ENCODE measurements at regions not wholly inside any gene's neighbourhood (a gene's known extent, or its start where the extent isn't known, plus 50 kb on each side); places are given as distances from the start of the nearest gene placed in this dataset.
"Not testable (repeated sequence)": the region's sequence is repeated elsewhere in the genome, so short reads cannot be mapped to it uniquely, and the experiment has no call there.

DNA sequence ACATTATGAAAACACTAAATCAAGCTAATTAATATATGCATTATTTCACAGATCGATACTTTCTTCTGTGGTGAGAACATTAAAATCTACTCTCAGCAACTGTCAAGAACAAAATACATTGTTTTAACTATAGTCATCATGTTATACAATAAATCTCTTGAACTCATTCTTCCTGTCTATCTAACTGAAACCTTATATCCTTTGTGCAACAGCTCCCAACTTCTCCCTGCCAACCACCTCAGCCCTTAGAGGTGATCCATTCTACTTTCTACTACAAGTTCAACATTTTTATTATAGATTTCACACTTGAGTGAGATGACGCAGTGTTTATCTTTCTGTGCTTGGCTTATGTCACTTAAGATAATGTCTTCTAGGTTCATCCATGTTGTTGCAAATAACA lies 535.2 kb upstream of the CRIM1 start:
- no peak for DNase-seq (ENCODE audit: low read depth, low spot score)

DNA sequence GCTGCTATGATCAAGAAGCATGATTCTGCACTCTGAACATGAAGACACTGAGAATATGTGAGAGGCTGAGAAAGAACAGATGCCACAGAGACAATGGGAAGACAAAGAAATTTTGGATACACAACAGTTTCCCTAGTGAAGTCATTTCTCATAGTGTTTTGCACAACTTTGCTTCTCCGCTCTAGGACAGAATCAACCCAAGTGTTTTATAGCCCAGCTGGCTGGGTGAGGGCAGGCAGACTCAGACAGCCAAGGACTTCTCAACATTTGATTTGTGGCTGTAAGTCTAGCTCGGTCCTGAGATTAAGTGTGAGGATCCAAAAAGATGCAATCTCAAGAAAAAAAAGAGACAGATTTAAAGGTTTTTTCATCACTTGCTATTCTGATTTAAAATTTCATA lies 536.5 kb upstream of the CRIM1 start:
- DNase-seq (ENCODE audit: low read depth, low spot score) = no peak
- in situ Hi-C loops (cut with HindIII; ENCODE audit: low pct_unique_long_range_greater_than_20kb, low sequenced_read_pairs) = no loop called here

More for the DNA sequence above, 535.2 kb upstream of the CRIM1 start:
- in situ Hi-C loops (cut with HindIII; ENCODE audit: low pct_unique_long_range_greater_than_20kb, low sequenced_read_pairs) = no loop called here

DNA sequence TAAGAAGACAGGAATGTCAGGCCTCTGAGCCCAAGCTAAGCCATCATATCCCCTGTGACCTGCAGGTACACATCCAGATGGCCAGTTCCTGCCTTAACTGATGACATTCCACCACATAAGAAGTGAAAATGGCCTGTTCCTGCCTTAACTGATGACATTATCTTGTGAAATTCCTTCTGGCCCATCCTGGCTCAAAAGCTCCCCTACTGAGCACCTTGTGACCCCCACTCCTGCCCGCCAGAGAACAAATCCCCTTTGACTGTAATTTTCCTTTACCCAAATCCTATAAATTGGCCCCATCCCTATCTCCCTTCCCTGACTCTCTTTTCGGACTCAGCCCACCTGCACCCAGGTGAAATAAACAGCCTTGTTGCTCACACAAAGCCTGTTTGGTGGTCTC lies 537.2 kb upstream of the CRIM1 start:
- in situ Hi-C loops (cut with HindIII; ENCODE audit: low pct_unique_long_range_greater_than_20kb, low sequenced_read_pairs); DNase-seq (ENCODE audit: low read depth, low spot score): not testable (repeated sequence)

DNA sequence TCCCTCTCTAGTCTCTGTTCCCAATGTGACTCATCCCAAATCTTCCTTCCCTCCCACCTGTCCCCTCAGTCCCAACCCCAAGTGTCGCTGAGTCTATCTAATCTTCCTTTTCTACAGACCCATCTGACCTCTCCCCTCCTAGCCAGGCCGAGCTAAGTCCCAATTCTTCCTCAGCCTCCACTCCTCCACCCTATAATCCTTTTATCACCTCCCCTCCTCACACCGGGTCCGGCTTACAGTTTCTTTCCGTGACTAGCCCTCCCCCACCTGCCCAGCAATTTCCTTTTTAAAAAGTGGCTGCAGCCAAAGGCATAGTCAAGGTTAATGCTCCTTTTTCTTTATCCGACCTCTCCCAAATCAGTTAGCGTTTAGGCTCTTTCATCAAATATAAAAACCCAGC lies 541.0 kb upstream of the CRIM1 start:
- in situ Hi-C loops (cut with HindIII; ENCODE audit: low pct_unique_long_range_greater_than_20kb, low sequenced_read_pairs); DNase-seq (ENCODE audit: low read depth, low spot score): not testable (repeated sequence)

DNA sequence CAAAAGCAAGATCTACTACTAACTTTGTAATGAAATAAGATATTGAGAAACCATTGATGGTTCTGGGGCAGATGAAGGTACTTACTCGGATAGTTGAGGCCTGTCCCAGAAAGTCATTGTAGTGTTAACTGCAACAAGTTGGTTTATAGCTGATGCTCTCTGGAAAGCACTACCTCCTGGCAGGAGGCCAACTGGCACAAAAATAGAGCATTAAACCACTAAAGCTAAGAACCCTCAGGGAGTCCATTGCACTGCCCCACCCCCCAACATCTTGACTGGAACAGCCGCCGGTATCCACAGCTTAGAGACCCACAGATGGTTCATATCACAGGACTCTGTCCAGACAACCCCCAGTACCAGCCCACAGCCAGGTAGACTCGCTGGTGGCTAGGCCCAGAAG lies 552.5 kb upstream of the CRIM1 start:
- in situ Hi-C loops (cut with HindIII; ENCODE audit: low pct_unique_long_range_greater_than_20kb, low sequenced_read_pairs) = no loop called here
- no peak for DNase-seq (ENCODE audit: low read depth, low spot score)

DNA sequence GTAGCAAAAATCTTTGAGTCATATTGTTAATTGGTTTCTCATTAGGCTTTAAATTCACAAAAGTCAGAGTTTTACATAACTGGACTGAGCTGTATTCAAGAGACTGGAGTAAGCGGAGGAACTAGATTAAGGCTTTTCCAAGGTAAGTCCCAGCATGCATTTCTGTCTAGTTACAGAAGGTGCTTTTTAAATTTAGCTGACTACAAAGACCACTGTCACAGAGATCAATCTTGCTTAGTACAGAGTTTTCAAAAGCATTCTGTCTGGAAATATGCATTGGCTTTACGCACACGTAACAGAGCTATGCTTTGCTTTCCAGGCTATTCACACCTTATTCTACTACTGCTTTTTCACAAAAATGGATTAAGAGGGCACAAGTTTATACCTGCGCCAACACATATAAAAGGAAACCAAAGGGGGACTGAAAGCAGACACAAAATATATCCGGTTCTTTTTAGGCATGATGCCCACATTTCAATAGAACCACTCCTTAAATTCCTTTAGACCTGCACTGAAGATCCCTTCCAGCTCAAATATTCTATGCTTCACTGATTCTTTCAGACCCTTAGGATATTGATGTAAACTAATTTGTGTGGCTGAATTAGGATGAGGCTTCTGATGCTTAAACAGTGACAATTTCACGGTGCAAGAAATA lies 560.7 kb upstream of the CRIM1 start:
- DNase-seq (ENCODE audit: low read depth, low spot score) = no peak
- in situ Hi-C loops (cut with HindIII; ENCODE audit: low pct_unique_long_range_greater_than_20kb, low sequenced_read_pairs) = no loop called here

DNA sequence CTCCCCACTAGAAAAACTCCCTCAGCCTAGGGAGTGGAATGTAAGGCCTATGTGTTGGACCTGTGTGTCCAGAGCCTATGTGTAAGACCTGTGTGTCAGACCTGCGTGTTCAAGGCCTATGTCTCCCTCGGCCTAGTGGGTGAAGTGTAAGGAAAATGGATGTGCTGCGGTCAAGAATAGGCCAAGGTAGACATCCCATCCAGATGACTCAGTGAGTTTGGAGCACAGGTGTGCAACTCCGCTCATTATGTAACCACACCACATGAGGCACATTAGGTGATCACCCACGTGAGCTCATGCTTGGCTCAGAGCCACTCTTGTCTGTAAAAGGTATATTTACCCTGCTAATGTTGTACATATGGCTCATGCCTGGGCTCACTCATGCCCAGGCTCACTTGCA lies 565.3 kb upstream of the CRIM1 start:
- no peak for DNase-seq (ENCODE audit: low read depth, low spot score)
- in situ Hi-C loops (cut with HindIII; ENCODE audit: low pct_unique_long_range_greater_than_20kb, low sequenced_read_pairs) = no loop called here

DNA sequence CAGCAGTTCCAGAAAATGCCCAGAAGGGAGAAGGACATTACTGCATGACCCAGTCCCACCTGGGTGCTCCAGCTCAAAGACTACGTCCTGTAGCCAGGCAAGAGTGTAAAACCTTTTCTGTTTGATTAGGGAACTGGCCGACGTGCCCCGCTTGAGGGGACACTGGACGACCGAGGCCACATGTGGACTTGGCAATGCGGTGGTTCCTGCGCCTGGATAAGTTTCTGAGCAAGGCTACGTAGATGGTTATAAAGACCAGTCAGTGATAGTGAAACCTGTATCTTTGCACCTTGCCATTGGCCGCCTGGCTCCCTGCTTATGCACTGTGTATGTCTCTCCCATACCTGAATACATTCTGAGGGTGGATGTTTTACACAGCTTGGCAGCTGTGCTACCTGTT lies 567.0 kb upstream of the CRIM1 start:
- DNase-seq (ENCODE audit: low read depth, low spot score) = no peak
- in situ Hi-C loops (cut with HindIII; ENCODE audit: low pct_unique_long_range_greater_than_20kb, low sequenced_read_pairs) = no loop called here

DNA sequence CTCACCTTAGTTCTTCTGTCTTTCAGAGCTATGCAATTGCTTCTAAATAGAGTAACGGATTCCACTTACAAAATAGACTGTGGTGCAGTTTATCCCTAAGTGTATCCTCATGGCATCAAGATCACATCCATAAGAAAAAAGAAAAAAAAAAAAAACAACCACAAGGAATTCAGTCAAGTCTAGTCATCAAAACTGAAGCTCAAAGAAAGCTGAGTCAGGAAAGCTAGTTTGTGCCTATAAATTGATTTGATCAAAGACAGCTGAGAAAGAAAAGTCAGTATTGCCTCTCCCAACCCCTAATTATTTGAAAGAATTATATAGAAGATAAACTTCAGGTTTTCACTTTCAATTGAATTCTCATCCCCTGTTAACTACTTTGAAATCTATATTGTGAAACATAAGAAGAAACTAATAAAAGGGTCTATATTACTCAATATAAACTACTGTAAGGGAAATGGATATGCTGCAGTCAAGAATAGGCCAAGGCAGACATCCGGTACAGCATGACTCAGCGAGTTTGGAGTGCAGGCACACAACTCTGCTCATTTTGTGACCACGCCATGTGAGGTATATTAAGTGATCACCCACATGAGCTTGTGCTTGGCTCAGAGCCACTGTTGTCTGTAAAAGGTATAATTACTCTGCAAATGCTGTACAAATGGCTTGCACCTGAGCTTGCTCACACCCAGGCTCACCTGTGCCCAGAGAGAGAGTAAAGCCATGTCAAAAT lies 568.1 kb upstream of the CRIM1 start:
- DNase-seq (ENCODE audit: low read depth, low spot score) = no peak
- in situ Hi-C loops (cut with HindIII; ENCODE audit: low pct_unique_long_range_greater_than_20kb, low sequenced_read_pairs) = no loop called here

DNA sequence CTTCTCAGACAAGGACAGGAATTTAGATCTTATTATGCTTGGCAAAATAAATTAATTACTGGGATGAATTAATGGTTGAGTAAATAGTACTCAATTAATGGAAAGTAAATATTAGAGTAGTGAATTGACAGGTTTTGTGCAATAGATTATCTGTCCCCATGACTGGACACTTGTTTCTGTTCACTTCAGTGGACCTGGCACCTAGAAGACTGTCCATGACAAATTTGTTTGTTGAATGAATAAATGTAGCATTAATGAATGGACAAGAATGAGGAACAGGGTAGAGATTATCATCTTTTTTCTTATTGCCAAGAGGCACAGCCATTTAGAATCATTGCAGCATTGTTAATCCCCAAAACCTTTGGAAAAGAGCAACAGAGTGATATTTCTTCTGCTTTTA lies 570.0 kb upstream of the CRIM1 start:
- DNase-seq (ENCODE audit: low read depth, low spot score) = no peak
- in situ Hi-C loops (cut with HindIII; ENCODE audit: low pct_unique_long_range_greater_than_20kb, low sequenced_read_pairs) = no loop called here

DNA sequence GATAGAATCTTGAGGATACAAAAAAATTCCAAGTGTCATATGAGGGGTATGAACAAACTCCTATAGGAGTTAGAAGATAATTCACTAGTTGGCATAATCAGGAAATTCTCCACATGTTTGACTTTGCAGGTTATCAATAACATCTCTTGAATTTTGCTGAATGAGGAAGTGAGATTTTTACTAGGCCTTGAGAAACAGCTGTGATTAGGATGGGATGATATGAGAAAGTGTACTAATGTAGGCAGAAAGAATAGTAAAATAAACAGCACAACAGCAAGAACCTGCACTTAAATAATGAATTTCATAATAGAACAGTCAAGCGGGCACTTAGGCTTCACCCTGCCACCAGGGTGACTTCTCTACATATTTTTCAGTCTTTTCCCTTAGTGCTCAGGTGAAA lies 570.8 kb upstream of the CRIM1 start:
- no peak for DNase-seq (ENCODE audit: low read depth, low spot score)
- in situ Hi-C loops (cut with HindIII; ENCODE audit: low pct_unique_long_range_greater_than_20kb, low sequenced_read_pairs) = no loop called here

DNA sequence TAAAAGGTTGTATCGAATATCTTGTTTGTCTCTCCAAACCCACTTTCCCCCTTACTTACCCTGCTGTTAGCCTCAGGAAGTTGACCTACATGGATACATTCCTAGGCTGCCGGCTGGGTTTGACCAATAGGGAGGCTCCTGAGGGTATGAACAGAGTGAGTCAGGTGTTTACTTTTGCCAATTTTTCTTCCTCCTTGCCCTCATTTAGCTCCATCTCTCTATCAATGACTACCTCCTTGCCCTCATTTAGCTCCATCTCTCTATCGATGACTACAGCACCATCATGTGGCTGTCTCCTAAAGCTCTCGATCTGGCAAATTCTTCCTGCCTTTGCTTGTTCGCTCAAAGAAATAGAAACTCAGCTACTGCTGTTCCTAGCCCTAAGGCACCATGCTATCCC lies 571.9 kb upstream of the CRIM1 start:
- DNase-seq (ENCODE audit: low read depth, low spot score) = no peak
- in situ Hi-C loops (cut with HindIII; ENCODE audit: low pct_unique_long_range_greater_than_20kb, low sequenced_read_pairs) = no loop called here

DNA sequence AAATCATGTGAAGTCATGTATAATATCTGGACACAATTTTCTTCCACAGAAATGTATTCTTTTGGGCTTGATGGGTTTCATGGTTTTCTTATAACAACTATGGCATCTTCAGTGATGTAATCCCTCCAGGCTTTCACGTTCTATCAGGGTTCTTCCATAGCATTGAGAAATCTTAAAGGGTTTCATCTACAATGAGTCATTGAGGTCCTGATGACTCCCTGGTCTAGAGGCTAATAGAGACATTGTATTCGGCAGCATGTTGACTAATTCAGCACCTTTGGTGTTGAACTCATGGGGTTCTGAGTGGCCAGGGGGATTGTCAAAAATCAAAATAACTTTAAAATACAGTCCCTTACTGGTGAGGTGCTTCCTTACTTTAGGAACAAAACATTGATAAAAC lies 614.0 kb upstream of the CRIM1 start:
- in situ Hi-C loops (cut with HindIII; ENCODE audit: low pct_unique_long_range_greater_than_20kb, low sequenced_read_pairs) = no loop called here
- DNase-seq (ENCODE audit: low read depth, low spot score) = no peak

DNA sequence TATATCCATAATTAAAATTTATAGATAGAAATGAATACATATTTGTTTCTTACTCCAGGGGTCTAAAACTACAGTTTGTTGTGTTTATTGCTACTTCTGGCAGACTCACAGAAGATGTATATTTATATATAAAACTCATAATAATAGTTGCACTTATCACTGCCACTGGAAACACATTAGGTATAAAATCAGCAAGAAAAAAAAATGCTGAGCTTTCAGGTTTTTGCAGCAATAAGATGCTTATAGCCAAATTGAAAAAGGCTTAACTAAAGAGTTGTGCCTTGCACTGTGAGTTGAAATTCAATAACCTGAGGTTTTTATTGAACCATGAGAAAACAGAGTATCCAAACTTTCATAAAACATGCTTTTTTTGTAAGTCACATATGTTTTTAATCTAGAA lies 623.9 kb upstream of the CRIM1 start:
- in situ Hi-C loops (cut with HindIII; ENCODE audit: low pct_unique_long_range_greater_than_20kb, low sequenced_read_pairs) = no loop called here

DNA sequence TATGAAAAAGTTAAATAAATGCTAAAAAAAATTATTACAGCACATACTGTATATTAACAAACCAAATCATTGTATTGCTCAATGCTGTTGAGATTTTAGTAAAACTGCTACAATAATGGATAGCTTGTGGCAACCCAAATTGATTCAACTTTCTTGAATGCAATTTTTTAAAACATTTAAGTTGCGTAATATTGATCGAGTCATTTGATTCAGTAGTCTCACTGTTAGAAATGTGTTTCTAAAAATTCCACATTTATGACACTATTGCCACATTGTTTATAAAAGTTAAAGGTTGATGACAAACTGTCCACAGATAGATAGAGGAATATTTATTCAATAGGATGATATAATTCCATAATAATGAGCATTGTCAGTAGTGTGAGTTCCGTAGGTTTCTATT lies 640.7 kb upstream of the CRIM1 start:
- no peak for DNase-seq (ENCODE audit: low read depth, low spot score)
- in situ Hi-C loops (cut with HindIII; ENCODE audit: low pct_unique_long_range_greater_than_20kb, low sequenced_read_pairs) = no loop called here

More for the DNA sequence above, 623.9 kb upstream of the CRIM1 start:
- DNase-seq (ENCODE audit: low read depth, low spot score) = no peak

DNA sequence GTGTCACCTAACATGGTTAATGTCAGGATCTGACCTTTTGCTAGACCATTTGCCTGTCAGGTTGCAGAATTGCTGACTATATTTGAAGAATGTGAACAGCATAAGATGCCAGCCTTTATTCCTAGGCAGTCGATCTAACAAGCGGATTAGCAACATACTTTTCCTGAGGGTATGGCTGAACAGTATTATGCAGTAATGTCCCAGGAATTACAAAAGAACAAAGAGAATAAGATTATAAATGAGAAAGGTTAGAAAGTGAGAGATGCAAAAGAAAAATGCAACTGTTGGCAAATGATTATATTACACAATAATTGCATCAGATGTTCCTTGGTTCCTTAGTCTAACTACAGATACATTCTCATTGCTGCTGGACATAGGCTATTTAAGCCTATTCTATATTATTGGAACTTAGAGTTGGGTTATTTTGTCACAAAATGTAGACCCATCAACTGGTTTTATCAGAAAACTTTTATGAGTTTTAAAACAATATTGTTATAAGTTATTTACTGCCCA lies 647.1 kb upstream of the CRIM1 start:
- in situ Hi-C loops (cut with HindIII; ENCODE audit: low pct_unique_long_range_greater_than_20kb, low sequenced_read_pairs) = no loop called here
- no peak for DNase-seq (ENCODE audit: low read depth, low spot score)

DNA sequence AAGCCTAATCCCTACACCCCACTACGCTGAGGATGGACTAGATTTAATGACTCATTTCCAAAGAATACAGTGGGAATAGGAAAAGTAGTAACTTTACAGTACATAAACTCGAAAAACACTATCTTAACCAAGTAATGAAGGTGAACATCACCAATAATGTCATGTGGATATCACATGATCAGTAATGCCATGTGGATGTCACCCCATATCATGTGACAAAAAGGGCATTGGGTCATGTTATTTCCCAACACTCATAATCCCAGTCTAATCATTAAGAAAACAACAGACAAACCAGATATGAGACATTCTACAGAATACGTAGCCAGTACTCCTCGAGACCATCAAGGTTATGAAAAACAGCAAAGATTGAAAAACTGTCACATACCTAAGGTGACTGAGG lies 667.3 kb upstream of the CRIM1 start:
- in situ Hi-C loops (cut with HindIII; ENCODE audit: low pct_unique_long_range_greater_than_20kb, low sequenced_read_pairs) = no loop called here
- DNase-seq (ENCODE audit: low read depth, low spot score) = no peak

DNA sequence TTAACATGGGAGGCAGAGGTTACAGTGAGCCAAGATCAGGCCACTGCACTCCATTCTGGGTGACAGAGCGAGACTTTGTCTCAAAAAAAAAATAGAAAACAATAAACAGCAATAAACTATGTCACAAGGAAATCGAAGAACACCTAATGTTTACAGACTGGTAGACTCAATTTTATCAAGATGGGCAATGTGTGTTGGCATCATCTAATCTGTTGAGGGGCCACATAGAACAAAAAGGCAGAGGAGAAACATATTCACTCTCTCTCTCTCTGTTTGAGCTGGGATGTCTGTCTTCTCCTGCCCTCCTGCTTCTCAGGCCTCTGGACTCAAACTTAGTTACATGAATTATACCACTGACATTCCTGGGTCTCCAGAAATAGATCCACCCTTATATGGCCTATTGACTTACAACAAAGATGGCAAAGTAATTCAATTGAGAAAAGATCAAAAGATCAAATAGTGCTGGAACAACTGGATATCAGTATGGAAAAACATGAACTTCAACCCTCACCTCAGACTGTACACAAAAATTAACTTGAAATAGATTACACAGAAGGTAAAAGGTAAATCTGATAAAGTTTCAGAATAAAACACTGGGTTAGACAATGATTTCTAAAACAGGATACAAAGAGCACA lies 703.8 kb upstream of the CRIM1 start:
- in situ Hi-C loops (cut with HindIII; ENCODE audit: low pct_unique_long_range_greater_than_20kb, low sequenced_read_pairs) = no loop called here
- no peak for DNase-seq (ENCODE audit: low read depth, low spot score)

DNA sequence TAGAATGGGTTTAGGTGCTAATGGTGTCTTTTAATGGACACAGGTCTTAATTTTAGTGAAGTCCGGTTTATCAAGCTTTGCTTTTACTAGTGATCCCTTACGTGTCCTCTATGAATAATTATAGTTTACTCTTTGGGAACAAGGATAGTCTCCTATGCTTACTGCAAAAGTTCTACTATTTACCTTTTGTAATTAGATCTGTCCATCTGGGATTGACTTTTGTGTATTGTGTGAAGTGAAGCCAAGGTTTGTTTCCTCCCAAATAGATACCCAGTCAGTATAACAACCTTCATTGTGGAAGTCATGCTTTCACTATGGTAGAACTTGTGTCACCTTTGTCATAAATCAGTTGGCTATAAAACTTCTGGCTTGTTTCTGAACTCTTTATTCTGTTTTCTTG lies 740.9 kb upstream of the CRIM1 start:
- DNase-seq (ENCODE audit: low read depth, low spot score) = no peak

More for the DNA sequence above, 740.9 kb upstream of the CRIM1 start:
- in situ Hi-C loops (cut with HindIII; ENCODE audit: low pct_unique_long_range_greater_than_20kb, low sequenced_read_pairs) = no loop called here
